Mononuclear cell (primary cell): ENCODE measurements at regions not wholly inside any gene's neighbourhood (a gene's known extent, or its start where the extent isn't known, plus 50 kb on each side); places are given as distances from the start of the nearest gene placed in this dataset.

Experiments used
- H3K27me3 ChIP-seq: 2 replicates; pipeline ENCODE4 v1.6.0; 2011; ENCODE audit warnings: low read length, control low read depth; ENCODE audit not compliant: insufficient read depth
- H3K4me1 ChIP-seq: 2 replicates; pipeline ENCODE4 v1.5.1; 2011; ENCODE audit warnings: mild to moderate bottlenecking, low read length, control low read depth; ENCODE audit not compliant: insufficient read depth
- H3K4me3 ChIP-seq: 2 replicates; pipeline ENCODE4 v1.5.1; 2011; ENCODE audit warnings: mild to moderate bottlenecking, low read length, moderate library complexity
- H3K9me3 ChIP-seq: 2 replicates; pipeline ENCODE4 v1.5.1; 2011; ENCODE audit warnings: low read depth, mild to moderate bottlenecking, control low read depth, low read length

GRCh38 chr19:34835631-34836351 lies 62.8 kb upstream of the ZNF599 start:
- no peaks in the 10 kb centered on the region for H3K9me3 ChIP-seq
- no peaks in the 10 kb centered on the region for H3K4me1 ChIP-seq
- H3K4me3 ChIP-seq = no peak overlapping the region
- no peaks in the 10 kb centered on the region for H3K27me3 ChIP-seq

- H3K4me3 ChIP-seq = no peak overlapping the region
- H3K4me1 ChIP-seq = no peaks in the 10 kb centered on the region
- no peaks in the 10 kb centered on the region for H3K9me3 ChIP-seq
- H3K27me3 ChIP-seq = no peaks in the 10 kb centered on the region
These were observed 61.6 kb upstream of the ZNF599 start for GRCh38 chr19:34834472-34835061.

GRCh38 chr19:34832581-34833112 lies 59.6 kb upstream of the ZNF599 start:
- Histone ChIP-seq H3K4me3 (no peak overlapping the region), H3K4me1 (no peaks in the 10 kb centered on the region), H3K27me3 (no peaks in the 10 kb centered on the region)

GRCh38 chr19:34831714-34832113 lies 58.7 kb upstream of the ZNF599 start:
- Histone ChIP-seq H3K27me3 (no peaks in the 10 kb centered on the region), H3K4me1 (no peaks in the 10 kb centered on the region), H3K9me3 (no peaks in the 10 kb centered on the region), H3K4me3 (no peak overlapping the region)

More at GRCh38 chr19:34832581-34833112, 59.6 kb upstream of the ZNF599 start:
- no peaks in the 10 kb centered on the region for H3K9me3 ChIP-seq

- no peaks in the 10 kb centered on the region for H3K4me1 ChIP-seq
- no peaks in the 10 kb centered on the region for H3K27me3 ChIP-seq
- peaks cover 1% of the 10 kb centered on the region for H3K9me3 ChIP-seq
- no peak overlapping the region for H3K4me3 ChIP-seq
These were observed 55.1 kb upstream of the ZNF599 start for GRCh38 chr19:34828156-34828555.

GRCh38 chr19:34825212-34825611 lies 52.2 kb upstream of the ZNF599 start:
- Histone ChIP-seq H3K9me3 (peaks cover 4% of the 10 kb centered on the region), H3K4me1 (no peaks in the 10 kb centered on the region), H3K27me3 (no peaks in the 10 kb centered on the region), H3K4me3 (no peak overlapping the region)

GRCh38 chr19:34824686-34825085 lies 51.7 kb upstream of the ZNF599 start:
- no peaks in the 10 kb centered on the region for H3K4me1 ChIP-seq
- peaks cover 4% of the 10 kb centered on the region for H3K9me3 ChIP-seq
- no peak overlapping the region for H3K4me3 ChIP-seq
- no peaks in the 10 kb centered on the region for H3K27me3 ChIP-seq
